ENCODE measurements at regions not wholly inside any gene's neighbourhood (a gene's known extent, or its start where the extent isn't known, plus 50 kb on each side); places are given as distances from the start of the nearest gene placed in this dataset.

DNA sequence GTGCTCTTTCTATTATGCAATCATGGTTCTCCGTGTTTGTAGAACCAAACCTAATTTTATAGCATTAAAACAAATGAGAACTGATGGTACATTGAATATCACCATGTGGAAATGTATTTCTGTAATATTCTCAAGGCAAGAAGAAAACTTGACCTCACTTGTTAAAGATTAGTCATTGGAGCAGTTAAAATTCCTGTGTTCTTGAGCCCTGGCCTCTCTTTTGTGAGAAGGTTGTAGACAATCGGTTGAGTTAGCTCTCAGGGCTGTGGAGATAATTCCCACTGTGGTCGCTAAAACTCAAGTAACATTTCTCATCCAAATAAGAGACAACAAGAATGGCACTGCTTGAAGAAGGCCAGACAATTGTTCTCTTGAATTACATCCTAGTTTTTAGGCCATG lies 216.0 kb upstream of the KLF4 start:
- TF ChIP-seq CTCF (IDR thresholded peaks at IDR 0.05; ENCODE audit: poor library complexity) (no peak), EZH2 (IDR thresholded peaks at IDR 0.05; ENCODE audit: borderline replicate concordance) (no peak)
